PC-3 (cell line): ENCODE measurements at regions not wholly inside any gene's neighbourhood (a gene's known extent, or its start where the extent isn't known, plus 50 kb on each side); places are given as distances from the start of the nearest gene placed in this dataset.
"Not testable (repeated sequence)": the region's sequence is repeated elsewhere in the genome, so short reads cannot be mapped to it uniquely, and the experiment has no call there.

Source experiments
- ATAC-seq: fragments of 200-7000 bp; cut with Tn5 transposase; 2 replicates; pipeline ENCODE4 v1.9.1; 2020; ENCODE audit warnings: mild to moderate bottlenecking, moderate library complexity
- BruUV-seq: library from RNA; stranded (reverse); fragments of 400-500 nt; replicated peaks from 2 replicates; lab custom pipeline; 2021; lab: Mats Ljungman, UMichigan
- CTCF ChIA-PET: fragments of 300-600 bp; sonication (Branson Sonifier 250); formaldehyde crosslinking; loops from one replicate; lab custom pipeline; 2022; ENCODE audit warnings: antibody characterized with exemption; lab: Charles Lee
- POLR2A ChIA-PET: fragments of 300-600 bp; sonication (Branson Sonifier 250); formaldehyde crosslinking; loops from one replicate; lab custom pipeline; 2022; ENCODE audit warnings: antibody characterized with exemption; ENCODE audit not compliant: unreplicated experiment; lab: Charles Lee
- DNase-seq: peaks from one replicate; pipeline ENCODE4 v3.0.0-alpha.2; 2015
- H2AFZ ChIP-seq: fragments of 300-600 bp; sonication (generic); 2 replicates; pipeline ENCODE4 v1.6.0; 2016; ENCODE audit warnings: antibody characterized with exemption, low read length
- H3F3A ChIP-seq: fragments of 300-600 bp; sonication (generic); one replicate; pipeline ENCODE4 v1.6.0; 2017; ENCODE audit warnings: antibody characterized with exemption, low read length, control low read depth, mild to moderate bottlenecking; ENCODE audit not compliant: unreplicated experiment
- H3K27ac ChIP-seq: fragments of 300-600 bp; sonication (generic); 2 replicates; pipeline ENCODE4 v1.5.1; 2016; ENCODE audit warnings: mild to moderate bottlenecking, low read length
- H3K27me3 ChIP-seq: fragments of 300-600 bp; sonication (generic); 2 replicates; pipeline ENCODE4 v1.6.1; 2016; ENCODE audit warnings: low read length, mixed read lengths
- H3K36me3 ChIP-seq: fragments of 300-600 bp; sonication (generic); 2 replicates; pipeline ENCODE4 v1.6.1; 2016; ENCODE audit warnings: low read depth, mixed run types, low read length, mixed read lengths
- H3K4me1 ChIP-seq: fragments of 300-600 bp; sonication (generic); 2 replicates; pipeline ENCODE4 v1.5.1; 2016; ENCODE audit warnings: low read length; ENCODE audit not compliant: insufficient read depth
- H3K4me2 ChIP-seq: fragments of 300-600 bp; sonication (generic); 2 replicates; pipeline ENCODE4 v1.6.0; 2016; ENCODE audit warnings: low read length
- H3K4me3 ChIP-seq: fragments of 300-600 bp; sonication (generic); 2 replicates; pipeline ENCODE4 v1.5.1; 2016; ENCODE audit warnings: mild to moderate bottlenecking, low read length, mixed read lengths
- H3K79me2 ChIP-seq: fragments of 300-600 bp; sonication (generic); 2 replicates; pipeline ENCODE4 v1.6.1; 2017; ENCODE audit warnings: low read length, mixed read lengths
- H3K9ac ChIP-seq: fragments of 300-600 bp; sonication (generic); 2 replicates; pipeline ENCODE4 v1.6.0; 2016; ENCODE audit warnings: mild to moderate bottlenecking, low read length
- H3K9me2 ChIP-seq: fragments of 300-600 bp; sonication (generic); replicated peaks from 2 replicates; pipeline ENCODE4 v1.6.1; 2016; ENCODE audit warnings: mixed run types, low read length, mixed read lengths
- H3K9me3 ChIP-seq: fragments of 300-600 bp; sonication (generic); 2 replicates; pipeline ENCODE4 v1.6.1; 2016; ENCODE audit warnings: low read length, mixed read lengths
- H4K20me1 ChIP-seq: fragments of 300-600 bp; sonication (generic); 2 replicates; pipeline ENCODE4 v1.6.1; 2016; ENCODE audit warnings: low read length, mixed read lengths
- CTCF ChIP-seq: fragments of 300-600 bp; sonication (generic); conservative IDR thresholded peaks from 2 replicates; pipeline ENCODE4 v1.5.1; 2017; ENCODE audit warnings: antibody characterized with exemption, low read depth, mild to moderate bottlenecking, low read length
- EZH2 ChIP-seq: fragments of 300-600 bp; sonication (generic); IDR thresholded peaks from one replicate; pipeline ENCODE4 v1.6.1; 2017; ENCODE audit warnings: antibody characterized with exemption, mild to moderate bottlenecking, low read length; ENCODE audit not compliant: unreplicated experiment
- EZH2phosphoT487 ChIP-seq: fragments of 300-600 bp; sonication (generic); IDR thresholded peaks from 2 replicates; pipeline ENCODE4 v1.6.1; 2018; ENCODE audit warnings: mild to moderate bottlenecking, antibody characterized with exemption, low read length, borderline replicate concordance
- intact Hi-C: fragments of 100-400 bp; cut with micrococcal nuclease; formaldehyde crosslinking; loops from 2 replicates; pipeline ENCODE4 v1.9.0; 2023

GRCh38 chr2:167640096-167640495, 607.3 kb downstream of the STK39 start:
- TF ChIP-seq EZH2 (no peak), CTCF (no peak), EZH2phosphoT487 (no peak)
- no TSS peak for BruUV-seq
- Histone ChIP-seq H2AFZ (no peak overlapping the region), H3F3A (no peaks in the 10 kb centered on the region), H3K79me2 (no peaks in the 10 kb centered on the region), H4K20me1 (no peaks in the 10 kb centered on the region), H3K4me1 (no peaks in the 10 kb centered on the region), H3K4me3 (no peak overlapping the region), H3K36me3 (no peaks in the 10 kb centered on the region), H3K27ac (no peak overlapping the region), H3K4me2 (no peak overlapping the region), H3K9me3 (no peaks in the 10 kb centered on the region), H3K9me2 (no peaks in the 10 kb centered on the region), H3K9ac (no peak overlapping the region), H3K27me3 (no peaks in the 10 kb centered on the region)
- intact Hi-C loops = no loop called here
- no peak for ATAC-seq
- CTCF ChIA-PET = no interaction called here
- DNase-seq = no peak
- POLR2A ChIA-PET = no interaction called here

- Histone ChIP-seq H2AFZ (no peak overlapping the region), H3K4me3 (no peak overlapping the region), H3F3A (no peaks in the 10 kb centered on the region), H3K4me2 (no peak overlapping the region), H4K20me1 (no peaks in the 10 kb centered on the region), H3K36me3 (no peaks in the 10 kb centered on the region), H3K79me2 (no peaks in the 10 kb centered on the region), H3K9ac (no peak overlapping the region), H3K9me3 (no peaks in the 10 kb centered on the region), H3K9me2 (no peaks in the 10 kb centered on the region), H3K27ac (no peak overlapping the region), H3K27me3 (no peaks in the 10 kb centered on the region), H3K4me1 (no peaks in the 10 kb centered on the region)
- POLR2A ChIA-PET = no interaction called here
- TF ChIP-seq CTCF = no peak
- no peak for TF ChIP-seq EZH2
- TF ChIP-seq EZH2phosphoT487 = no peak
- intact Hi-C loops = no loop called here
- ATAC-seq (peak; percentile 75), DNase-seq (peak; percentile 6)
- CTCF ChIA-PET = no interaction called here
- BruUV-seq = no TSS peak
Measured at GRCh38 chr2:167637741-167638140, 609.7 kb downstream of the STK39 start.

- H4K20me1 ChIP-seq, H3F3A ChIP-seq, H3K4me3 ChIP-seq, H3K4me2 ChIP-seq, BruUV-seq, intact Hi-C loops, H3K27ac ChIP-seq, H3K9ac ChIP-seq, POLR2A ChIA-PET, H3K36me3 ChIP-seq, CTCF ChIA-PET, DNase-seq, H3K79me2 ChIP-seq, H3K9me3 ChIP-seq, H3K9me2 ChIP-seq, H3K4me1 ChIP-seq, ATAC-seq, H3K27me3 ChIP-seq, H2AFZ ChIP-seq: not testable (repeated sequence)
Measured at GRCh38 chr2:167632271-167632670, 615.1 kb downstream of the STK39 start.
